DMS114 treated with DMSO at 0.1 percent for 48 hours (cell line): ENCODE measurements at regions not wholly inside any gene's neighbourhood (a gene's known extent, or its start where the extent isn't known, plus 50 kb on each side); places are given as distances from the start of the nearest gene placed in this dataset.

Experiments used
- DNase-seq: peaks from one replicate; lab custom pipeline; 2025; ENCODE audit not compliant: unreplicated experiment; lab: John Stamatoyannopoulos, UW

- DNase-seq, result no peak
Measured at GRCh38 chr10:84996580-84996979, 668.2 kb downstream of the CCSER2 start.

- no peak for DNase-seq
Measured at GRCh38 chr10:84997870-84998269, 669.5 kb downstream of the CCSER2 start.

DNA sequence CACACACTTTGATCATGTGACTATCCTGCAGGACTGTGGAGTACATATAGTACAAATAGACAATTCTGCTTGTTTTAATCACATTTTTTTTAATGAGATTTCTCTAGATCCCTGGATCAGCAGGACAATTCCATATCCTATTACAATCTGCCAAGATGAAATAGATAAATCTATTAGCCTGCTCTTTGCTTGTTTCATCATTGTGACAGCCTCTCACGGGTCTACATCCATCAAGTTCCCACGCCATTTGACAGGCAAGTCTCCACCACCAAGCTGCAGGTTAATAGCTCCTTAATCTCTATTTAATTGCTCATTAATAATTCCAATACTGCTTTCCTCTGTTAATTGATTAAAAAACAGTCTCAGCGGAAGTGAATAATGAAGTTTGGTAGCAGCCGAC lies 671.5 kb downstream of the CCSER2 start:
- DNase-seq, result no peak

DNA sequence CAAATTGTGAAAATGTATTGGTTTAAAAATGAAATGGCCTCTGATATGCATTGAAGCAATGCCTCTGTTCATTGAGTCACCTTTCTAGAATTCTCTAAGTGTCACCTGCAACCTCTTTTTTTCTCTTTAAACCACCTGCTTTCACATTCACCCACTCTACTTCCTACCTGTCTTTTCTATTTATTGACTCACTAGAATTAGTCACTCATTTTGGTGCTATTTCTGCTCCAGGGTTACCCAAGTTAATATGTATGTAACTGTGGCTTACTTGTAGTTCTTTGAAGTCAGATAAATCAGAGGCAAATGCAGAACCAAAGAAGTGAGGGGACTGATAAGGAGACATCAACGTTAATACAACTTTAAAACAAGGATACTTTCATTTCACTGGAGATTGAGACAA lies 674.7 kb downstream of the CCSER2 start:
- no peak for DNase-seq

- no peak for DNase-seq
Measured at GRCh38 chr10:85008488-85009184, 680.2 kb downstream of the CCSER2 start.

DNA sequence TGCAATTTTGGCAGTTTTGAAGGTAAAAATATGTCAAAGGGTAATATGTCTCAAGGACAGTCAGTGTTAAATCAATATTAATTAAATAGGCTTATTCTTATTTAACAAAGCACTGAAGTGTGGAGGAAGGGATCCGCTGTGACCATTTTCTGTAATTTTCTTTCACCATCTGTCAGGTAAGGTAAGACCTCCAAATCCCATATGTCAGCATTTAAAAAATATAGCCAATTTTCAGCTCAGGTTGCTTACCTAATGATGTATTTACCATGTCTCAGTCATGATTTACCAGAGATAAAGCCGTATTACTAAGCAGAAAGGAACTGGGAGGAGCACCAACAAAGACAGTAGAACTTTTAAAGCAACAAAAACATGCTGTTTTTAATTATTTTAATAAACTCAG lies 683.9 kb downstream of the CCSER2 start:
- DNase-seq, result no peak

DNA sequence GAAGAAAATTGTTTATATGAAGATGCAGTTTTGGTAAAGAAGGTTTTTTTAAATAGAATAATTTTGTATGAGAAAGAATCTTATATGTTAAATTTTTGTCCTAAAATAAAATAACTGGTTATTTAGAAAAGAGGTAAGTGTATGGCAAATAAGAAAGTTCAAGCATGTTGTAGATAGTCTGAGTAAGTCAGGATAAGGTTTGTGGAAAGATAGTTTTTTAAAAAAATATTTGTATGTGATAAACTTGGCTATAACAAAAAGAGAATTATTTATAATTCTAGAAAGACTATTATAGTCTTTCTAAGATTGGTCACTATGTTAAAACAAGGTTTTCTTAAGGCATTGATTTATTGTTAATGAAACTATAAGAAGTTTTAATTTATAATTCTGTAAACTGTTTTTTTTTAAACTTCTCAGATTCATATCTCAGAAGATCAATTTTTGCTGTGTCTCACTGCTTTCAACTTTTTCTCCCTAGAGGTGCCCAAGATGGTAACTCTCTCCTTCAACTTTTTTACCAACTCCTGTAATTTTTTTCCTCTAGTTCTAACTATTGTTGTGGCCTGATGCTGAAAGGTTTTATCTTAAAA lies 698.6 kb downstream of the CCSER2 start:
- DNase-seq, result no peak

DNA sequence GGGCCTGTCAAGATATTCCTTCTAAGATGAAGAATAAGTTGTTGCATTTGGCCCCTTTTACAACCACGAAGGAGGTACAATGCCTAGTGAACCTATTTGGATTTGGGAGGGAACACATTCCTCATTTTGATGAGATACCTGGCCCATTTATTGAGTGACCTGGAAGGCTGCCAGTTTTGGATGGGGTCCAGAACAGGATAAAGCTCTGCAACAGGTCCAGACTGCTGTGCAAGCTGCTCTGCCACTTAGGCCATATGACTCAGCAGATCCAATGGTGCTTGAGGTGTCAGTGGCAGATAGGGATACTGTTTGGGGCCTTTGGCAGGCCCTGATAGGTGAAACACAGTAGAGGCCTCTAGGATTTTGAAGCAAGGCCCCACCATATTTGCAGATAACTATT lies 704.6 kb downstream of the CCSER2 start:
- DNase-seq, result no peak

DNA sequence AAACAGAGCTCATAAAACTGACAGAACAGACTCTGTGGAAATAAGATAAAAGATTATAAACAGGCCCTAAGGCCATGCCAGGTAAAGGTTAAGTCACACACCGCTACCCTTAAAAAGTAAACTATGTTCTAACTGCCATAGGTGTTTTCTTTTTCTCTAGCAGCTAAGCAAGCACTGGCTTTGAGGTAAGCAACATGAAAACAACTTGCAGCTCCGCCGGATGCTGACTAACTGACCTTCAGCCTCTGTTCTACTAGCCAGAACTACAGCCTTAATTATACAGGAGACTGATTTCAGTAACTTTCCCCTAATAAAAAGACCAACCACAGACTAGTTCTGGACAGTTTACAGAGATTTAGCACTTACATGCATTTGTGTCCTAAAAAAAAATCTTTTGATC lies 708.3 kb downstream of the CCSER2 start:
- no peak for DNase-seq

DNA sequence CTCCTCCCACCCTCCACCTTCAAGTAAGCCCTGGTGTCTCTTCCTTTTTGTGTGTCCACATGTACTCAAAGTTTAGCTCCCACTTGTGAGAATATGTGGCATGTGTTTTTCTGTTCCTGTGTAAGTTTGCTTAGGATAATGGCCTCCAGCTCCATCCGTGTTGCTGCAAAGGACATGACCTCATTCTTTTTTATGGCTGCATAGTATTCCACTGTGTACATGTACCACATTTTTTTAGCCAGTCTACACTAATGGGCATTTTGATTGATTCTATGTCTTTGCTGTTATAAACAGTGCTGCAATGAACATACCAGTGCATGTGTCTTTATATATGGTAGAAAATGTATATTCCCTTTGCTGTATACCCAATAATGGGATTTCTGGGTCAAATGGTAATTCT lies 710.9 kb downstream of the CCSER2 start:
- DNase-seq, result no peak

DNA sequence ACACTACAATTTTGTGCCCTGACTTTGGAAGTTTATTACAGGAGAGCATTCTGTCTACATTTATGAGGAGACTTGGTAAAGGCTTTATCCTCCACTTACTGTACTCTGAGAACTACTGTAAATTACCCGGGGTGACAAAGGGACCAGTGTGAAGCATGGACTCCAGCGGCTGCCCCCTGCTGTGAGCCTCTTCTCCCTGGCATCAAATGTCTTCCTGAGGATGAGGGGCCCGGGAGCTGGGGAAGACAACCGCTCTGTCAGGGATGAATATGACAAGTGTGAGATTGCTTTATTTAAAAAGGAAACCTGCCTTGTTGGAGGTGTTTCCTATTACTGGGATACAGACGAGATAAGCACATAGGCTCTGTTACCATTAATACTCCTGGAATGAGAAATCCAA lies 714.8 kb downstream of the CCSER2 start:
- DNase-seq, result no peak

DNA sequence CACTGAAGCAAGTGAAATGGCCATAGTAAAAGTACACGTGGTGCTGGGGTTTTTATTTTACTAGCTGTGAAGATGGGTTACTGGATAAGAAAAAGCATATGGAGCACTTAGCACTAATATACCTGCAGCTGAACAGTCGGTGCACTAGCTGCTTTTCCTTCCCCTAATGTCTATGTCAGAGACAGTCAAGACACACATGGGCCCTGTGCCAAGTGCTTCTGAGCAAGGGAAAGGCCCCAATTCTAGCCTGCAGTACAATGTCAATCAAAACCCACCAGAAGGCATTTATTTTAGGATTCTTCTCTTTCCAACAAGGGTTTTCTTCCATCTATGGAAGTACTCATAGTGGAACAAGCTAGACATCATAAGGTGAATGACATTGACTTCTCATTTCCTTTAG lies 716.7 kb downstream of the CCSER2 start:
- no peak for DNase-seq

GRCh38 chr10:85047170-85047834 lies 718.9 kb downstream of the CCSER2 start:
- DNase-seq, result no peak

- DNase-seq, result no peak
Measured at GRCh38 chr10:85047979-85048378, 719.6 kb downstream of the CCSER2 start.

DNA sequence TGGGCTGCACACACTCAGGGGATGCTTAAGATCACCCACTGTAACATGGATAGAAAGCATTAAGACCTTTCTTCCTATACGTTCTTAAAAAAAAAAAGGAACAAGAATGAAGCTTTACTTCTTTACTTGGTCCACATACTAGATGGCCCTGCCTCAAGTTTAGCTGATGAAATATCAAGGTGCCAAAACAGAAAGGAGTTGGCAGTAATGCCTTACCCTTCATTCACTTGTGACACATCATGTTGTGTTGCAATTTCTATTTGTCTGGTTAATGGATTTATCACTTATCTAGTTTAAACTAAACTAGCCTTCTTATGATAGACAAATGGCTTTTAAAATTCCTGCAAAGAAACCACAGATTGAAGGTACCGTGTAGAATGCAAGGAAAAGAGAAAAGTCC lies 720.3 kb downstream of the CCSER2 start:
- DNase-seq, result no peak

- DNase-seq, result no peak
Measured at GRCh38 chr10:85060944-85061343, 732.6 kb downstream of the CCSER2 start.

DNA sequence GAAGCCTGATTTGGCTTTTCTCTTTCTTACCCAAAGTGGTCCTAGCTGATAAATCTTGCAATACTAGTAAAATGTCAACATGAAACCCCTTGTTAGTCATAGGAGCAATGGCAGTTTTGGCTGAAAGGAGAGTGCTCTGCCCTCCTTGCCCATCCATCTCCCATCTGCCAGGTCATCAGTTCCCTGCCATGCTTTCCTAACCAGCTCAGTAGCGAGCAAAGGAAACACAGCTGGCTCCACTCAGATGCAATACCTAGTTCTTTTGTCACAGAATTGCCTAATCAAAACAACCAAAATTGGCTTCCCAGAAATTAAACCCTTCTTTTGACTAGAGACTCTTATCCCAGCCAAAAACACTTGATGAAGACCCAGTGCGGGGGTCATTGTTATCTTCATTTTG lies 733.0 kb downstream of the CCSER2 start:
- no peak for DNase-seq

GRCh38 chr10:85067955-85068354 lies 739.6 kb downstream of the CCSER2 start:
- no peak for DNase-seq

DNA sequence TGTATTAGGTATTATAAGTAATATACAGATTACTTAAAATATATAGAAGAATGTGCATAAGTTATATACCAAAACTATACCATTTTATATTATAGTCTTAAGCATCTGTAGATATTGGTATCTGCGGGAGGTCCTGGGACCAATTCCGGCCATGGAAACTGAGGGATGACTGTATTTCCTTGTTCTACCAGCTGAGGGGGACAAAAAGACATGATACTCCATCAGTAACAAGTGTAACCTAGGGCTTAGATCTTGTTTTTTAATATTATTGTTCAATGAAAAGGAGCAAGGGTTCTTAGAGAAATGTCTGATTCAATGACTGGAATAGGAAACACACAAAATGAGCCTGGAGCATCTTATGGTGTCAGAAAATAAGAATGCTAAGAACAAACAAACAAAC lies 752.5 kb downstream of the CCSER2 start:
- DNase-seq, result no peak

GRCh38 chr10:85098835-85099521 lies 770.6 kb downstream of the CCSER2 start:
- no peak for DNase-seq

DNA sequence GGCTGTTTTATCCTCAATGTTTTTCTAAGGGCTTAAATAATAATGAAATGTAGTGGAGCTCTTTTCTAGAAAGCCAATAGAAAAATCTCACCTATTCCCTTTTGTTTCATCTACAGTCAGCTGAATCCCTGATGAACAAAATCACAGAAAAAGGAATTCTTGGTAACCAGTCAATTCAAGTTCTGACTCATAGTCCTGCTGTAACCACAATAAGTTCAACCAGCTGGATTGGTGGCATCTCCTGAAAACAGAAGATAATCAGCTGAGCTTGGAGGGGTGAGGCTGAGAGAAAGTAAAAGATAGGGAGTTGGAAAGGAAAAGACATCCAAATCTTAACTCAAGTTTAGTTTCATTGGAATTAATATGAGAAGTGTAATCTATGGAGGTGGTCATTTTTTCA lies 772.1 kb downstream of the CCSER2 start:
- DNase-seq, result no peak
